Keratinocyte (primary cell): ENCODE measurements at regions not wholly inside any gene's neighbourhood (a gene's known extent, or its start where the extent isn't known, plus 50 kb on each side); places are given as distances from the start of the nearest gene placed in this dataset.

Source experiments
- EZH2 ChIP-seq: IDR thresholded peaks from one replicate; pipeline ENCODE4 v1.6.1; 2012; ENCODE audit warnings: inconsistent platforms, mild to moderate bottlenecking, low read length, moderate library complexity
- TF ChIP-seq, protein P1 (sequence below), 3 experiments: IDR thresholded peaks in 1 of 3; conservative IDR thresholded peaks in 1 of 3; optimal IDR thresholded peaks in 1 of 3; 2 replicates in 2 of 3; 3 replicates in 1 of 3; pipeline versions ENCODE3 to v1.5.1; 2011; ENCODE audit warnings: low read length in 3 of 3, mild to moderate bottlenecking in 3 of 3, moderate library complexity in 2 of 3, control low read depth in 1 of 3, inconsistent platforms in 1 of 3; ENCODE audit not compliant: insufficient read depth in 2 of 3; ENCODE audit errors: extremely low read depth in 1 of 3

DNA sequence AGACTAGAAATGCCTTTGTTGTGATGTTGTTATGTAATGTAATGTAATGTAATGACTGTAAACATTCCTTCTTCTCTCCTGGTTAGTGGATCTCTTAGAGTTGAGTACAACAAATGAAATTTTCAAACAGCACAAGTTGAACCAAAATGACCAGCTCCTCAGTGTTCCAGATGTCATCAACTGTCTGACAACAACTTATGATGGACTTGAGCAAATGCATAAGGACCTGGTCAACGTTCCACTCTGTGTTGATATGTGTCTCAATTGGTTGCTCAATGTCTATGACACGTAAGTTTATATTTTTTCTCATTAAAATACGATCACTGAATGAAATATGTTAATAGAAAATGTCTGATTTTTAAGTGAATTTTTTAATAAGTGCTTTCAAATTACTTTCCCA lies 496.7 kb downstream of the UTRN start:
- TF ChIP-seq, protein P1, sequence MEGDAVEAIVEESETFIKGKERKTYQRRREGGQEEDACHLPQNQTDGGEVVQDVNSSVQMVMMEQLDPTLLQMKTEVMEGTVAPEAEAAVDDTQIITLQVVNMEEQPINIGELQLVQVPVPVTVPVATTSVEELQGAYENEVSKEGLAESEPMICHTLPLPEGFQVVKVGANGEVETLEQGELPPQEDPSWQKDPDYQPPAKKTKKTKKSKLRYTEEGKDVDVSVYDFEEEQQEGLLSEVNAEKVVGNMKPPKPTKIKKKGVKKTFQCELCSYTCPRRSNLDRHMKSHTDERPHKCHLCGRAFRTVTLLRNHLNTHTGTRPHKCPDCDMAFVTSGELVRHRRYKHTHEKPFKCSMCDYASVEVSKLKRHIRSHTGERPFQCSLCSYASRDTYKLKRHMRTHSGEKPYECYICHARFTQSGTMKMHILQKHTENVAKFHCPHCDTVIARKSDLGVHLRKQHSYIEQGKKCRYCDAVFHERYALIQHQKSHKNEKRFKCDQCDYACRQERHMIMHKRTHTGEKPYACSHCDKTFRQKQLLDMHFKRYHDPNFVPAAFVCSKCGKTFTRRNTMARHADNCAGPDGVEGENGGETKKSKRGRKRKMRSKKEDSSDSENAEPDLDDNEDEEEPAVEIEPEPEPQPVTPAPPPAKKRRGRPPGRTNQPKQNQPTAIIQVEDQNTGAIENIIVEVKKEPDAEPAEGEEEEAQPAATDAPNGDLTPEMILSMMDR (optimal IDR thresholded peaks at IDR 0.05 in 1 of 3, IDR thresholded peaks at IDR 0.05 in 1 of 3, conservative IDR thresholded peaks at IDR 0.05 in 1 of 3; ENCODE audit: extremely low read depth in 1 of 3, insufficient read depth in 2 of 3, low read length in 3 of 3), result no peak
- no peak for TF ChIP-seq EZH2
